BLaER1 (cell line): ENCODE measurements at regions not wholly inside any gene's neighbourhood (a gene's known extent, or its start where the extent isn't known, plus 50 kb on each side); places are given as distances from the start of the nearest gene placed in this dataset.

Experiments used
- H3K27ac ChIP-seq: shearing (Covaris generic); formaldehyde crosslinking; 2 replicates; pipeline ENCODE4 v1.8.1; 2022
- H3K27me3 ChIP-seq: shearing (Covaris generic); formaldehyde crosslinking; 2 replicates; pipeline ENCODE4 v1.8.1; 2022
- H3K36me3 ChIP-seq: shearing (Covaris generic); formaldehyde crosslinking; 2 replicates; pipeline ENCODE4 v1.8.1; 2022
- H3K4me1 ChIP-seq: shearing (Covaris generic); formaldehyde crosslinking; 2 replicates; pipeline ENCODE4 v1.8.1; 2022
- H3K4me2 ChIP-seq: shearing (Covaris generic); formaldehyde crosslinking; 2 replicates; pipeline ENCODE4 v1.8.1; 2022
- H3K4me3 ChIP-seq: shearing (Covaris generic); formaldehyde crosslinking; 2 replicates; pipeline ENCODE4 v1.8.1; 2022
- H3K9ac ChIP-seq: shearing (Covaris generic); formaldehyde crosslinking; 2 replicates; pipeline ENCODE4 v1.8.1; 2022
- H3K9me3 ChIP-seq: shearing (Covaris generic); formaldehyde crosslinking; 2 replicates; pipeline ENCODE4 v1.8.1; 2022
- H4K20me1 ChIP-seq: shearing (Covaris generic); formaldehyde crosslinking; 2 replicates; pipeline ENCODE4 v1.8.1; 2022
- Cebpa-rat ChIP-seq: shearing (Covaris generic); IDR thresholded peaks from 2 replicates; pipeline ENCODE4 v1.8.1; 2022

- no peak overlapping the region for H3K4me3 ChIP-seq
- H4K20me1 ChIP-seq: no peaks in the 10 kb centered on the region
- TF ChIP-seq Cebpa-rat: no peak
- H3K27ac ChIP-seq: no peak overlapping the region
- H3K36me3 ChIP-seq: no peaks in the 10 kb centered on the region
- no peak overlapping the region for H3K9ac ChIP-seq
- no peak overlapping the region for H3K4me2 ChIP-seq
- no peaks in the 10 kb centered on the region for H3K27me3 ChIP-seq
- H3K9me3 ChIP-seq: no peaks in the 10 kb centered on the region
- H3K4me1 ChIP-seq: no peaks in the 10 kb centered on the region
Measured at GRCh38 chr3:22263042-22263441, 512.0 kb upstream of the ZNF385D start.

- Histone ChIP-seq H3K4me3 (no peak overlapping the region), H3K27ac (no peak overlapping the region), H3K9me3 (no peaks in the 10 kb centered on the region), H3K9ac (no peak overlapping the region), H3K36me3 (no peaks in the 10 kb centered on the region), H3K4me1 (no peaks in the 10 kb centered on the region), H3K4me2 (no peak overlapping the region), H4K20me1 (no peaks in the 10 kb centered on the region), H3K27me3 (no peaks in the 10 kb centered on the region)
- no peak for TF ChIP-seq Cebpa-rat
Measured at GRCh38 chr3:22265403-22265802, 514.4 kb upstream of the ZNF385D start.

- Histone ChIP-seq H4K20me1 (no peaks in the 10 kb centered on the region), H3K9ac (no peak overlapping the region), H3K4me3 (no peak overlapping the region), H3K27me3 (no peaks in the 10 kb centered on the region), H3K4me2 (no peak overlapping the region), H3K9me3 (no peaks in the 10 kb centered on the region), H3K27ac (no peak overlapping the region), H3K36me3 (no peaks in the 10 kb centered on the region), H3K4me1 (no peaks in the 10 kb centered on the region)
- no peak for TF ChIP-seq Cebpa-rat
Measured at GRCh38 chr3:22269831-22270230, 518.8 kb upstream of the ZNF385D start.

- Histone ChIP-seq H4K20me1 (no peaks in the 10 kb centered on the region), H3K9me3 (no peaks in the 10 kb centered on the region), H3K9ac (no peak overlapping the region), H3K36me3 (no peaks in the 10 kb centered on the region), H3K27ac (no peak overlapping the region), H3K27me3 (no peaks in the 10 kb centered on the region), H3K4me3 (no peak overlapping the region), H3K4me1 (no peaks in the 10 kb centered on the region), H3K4me2 (no peak overlapping the region)
- no peak for TF ChIP-seq Cebpa-rat
Measured at GRCh38 chr3:22276351-22276750, 525.3 kb upstream of the ZNF385D start.

- no peaks in the 10 kb centered on the region for H3K36me3 ChIP-seq
- no peak overlapping the region for H3K4me2 ChIP-seq
- no peak overlapping the region for H3K27ac ChIP-seq
- H3K9me3 ChIP-seq: no peaks in the 10 kb centered on the region
- TF ChIP-seq Cebpa-rat: no peak
- no peak overlapping the region for H3K4me3 ChIP-seq
- H3K27me3 ChIP-seq: no peaks in the 10 kb centered on the region
- H3K4me1 ChIP-seq: no peaks in the 10 kb centered on the region
- no peak overlapping the region for H3K9ac ChIP-seq
- no peaks in the 10 kb centered on the region for H4K20me1 ChIP-seq
Measured at GRCh38 chr3:22284559-22284958, 533.5 kb upstream of the ZNF385D start.

GRCh38 chr3:22288756-22289155 lies 537.7 kb upstream of the ZNF385D start:
- H3K27me3 ChIP-seq: no peaks in the 10 kb centered on the region
- no peak overlapping the region for H3K4me3 ChIP-seq
- no peak overlapping the region for H3K9ac ChIP-seq
- no peak for TF ChIP-seq Cebpa-rat
- no peaks in the 10 kb centered on the region for H3K36me3 ChIP-seq
- no peak overlapping the region for H3K4me2 ChIP-seq
- H3K27ac ChIP-seq: no peak overlapping the region
- H3K9me3 ChIP-seq: no peaks in the 10 kb centered on the region
- no peaks in the 10 kb centered on the region for H3K4me1 ChIP-seq
- H4K20me1 ChIP-seq: no peaks in the 10 kb centered on the region

- Histone ChIP-seq H3K4me2 (no peak overlapping the region), H3K27ac (no peak overlapping the region), H3K36me3 (no peaks in the 10 kb centered on the region), H3K4me1 (no peaks in the 10 kb centered on the region), H3K4me3 (no peak overlapping the region), H3K9me3 (no peaks in the 10 kb centered on the region), H3K9ac (no peak overlapping the region), H3K27me3 (no peaks in the 10 kb centered on the region), H4K20me1 (no peaks in the 10 kb centered on the region)
- TF ChIP-seq Cebpa-rat: no peak
Measured at GRCh38 chr3:22292681-22293080, 541.7 kb upstream of the ZNF385D start.

GRCh38 chr3:22296601-22297000 lies 545.6 kb upstream of the ZNF385D start:
- Histone ChIP-seq H3K36me3 (no peaks in the 10 kb centered on the region), H4K20me1 (no peaks in the 10 kb centered on the region), H3K27ac (no peak overlapping the region), H3K27me3 (no peaks in the 10 kb centered on the region), H3K4me1 (no peaks in the 10 kb centered on the region), H3K4me3 (no peak overlapping the region), H3K9ac (no peak overlapping the region), H3K4me2 (no peak overlapping the region), H3K9me3 (peaks cover 3% of the 10 kb centered on the region; the same call in 1 of the 2 replicates)
- TF ChIP-seq Cebpa-rat: no peak

- H3K9ac ChIP-seq: no peak overlapping the region
- H3K36me3 ChIP-seq: no peaks in the 10 kb centered on the region
- no peak overlapping the region for H3K27ac ChIP-seq
- no peaks in the 10 kb centered on the region for H3K27me3 ChIP-seq
- H3K4me1 ChIP-seq: no peaks in the 10 kb centered on the region
- no peak overlapping the region for H3K4me3 ChIP-seq
- peaks cover 3% of the 10 kb centered on the region; the same call in 1 of the 2 replicates for H3K9me3 ChIP-seq
- no peaks in the 10 kb centered on the region for H4K20me1 ChIP-seq
- TF ChIP-seq Cebpa-rat: no peak
- H3K4me2 ChIP-seq: no peak overlapping the region
Measured at GRCh38 chr3:22297436-22297835, 546.4 kb upstream of the ZNF385D start.

GRCh38 chr3:22306454-22306853 lies 555.4 kb upstream of the ZNF385D start:
- TF ChIP-seq Cebpa-rat: no peak
- Histone ChIP-seq H3K9me3 (no peaks in the 10 kb centered on the region), H3K36me3 (no peaks in the 10 kb centered on the region), H3K4me2 (no peak overlapping the region), H3K9ac (no peak overlapping the region), H3K4me3 (no peak overlapping the region), H4K20me1 (no peaks in the 10 kb centered on the region), H3K27ac (no peak overlapping the region), H3K27me3 (no peaks in the 10 kb centered on the region), H3K4me1 (no peaks in the 10 kb centered on the region)

- no peaks in the 10 kb centered on the region for H3K4me1 ChIP-seq
- H3K36me3 ChIP-seq: no peaks in the 10 kb centered on the region
- no peak overlapping the region for H3K9ac ChIP-seq
- no peak overlapping the region for H3K27ac ChIP-seq
- no peak overlapping the region for H3K4me3 ChIP-seq
- no peaks in the 10 kb centered on the region for H4K20me1 ChIP-seq
- H3K27me3 ChIP-seq: no peaks in the 10 kb centered on the region
- no peak for TF ChIP-seq Cebpa-rat
- no peaks in the 10 kb centered on the region for H3K9me3 ChIP-seq
- no peak overlapping the region for H3K4me2 ChIP-seq
Measured at GRCh38 chr3:22308871-22309270, 557.9 kb upstream of the ZNF385D start.
